ENCODE measurements at regions not wholly inside any gene's neighbourhood (a gene's known extent, or its start where the extent isn't known, plus 50 kb on each side); places are given as distances from the start of the nearest gene placed in this dataset.

DNA sequence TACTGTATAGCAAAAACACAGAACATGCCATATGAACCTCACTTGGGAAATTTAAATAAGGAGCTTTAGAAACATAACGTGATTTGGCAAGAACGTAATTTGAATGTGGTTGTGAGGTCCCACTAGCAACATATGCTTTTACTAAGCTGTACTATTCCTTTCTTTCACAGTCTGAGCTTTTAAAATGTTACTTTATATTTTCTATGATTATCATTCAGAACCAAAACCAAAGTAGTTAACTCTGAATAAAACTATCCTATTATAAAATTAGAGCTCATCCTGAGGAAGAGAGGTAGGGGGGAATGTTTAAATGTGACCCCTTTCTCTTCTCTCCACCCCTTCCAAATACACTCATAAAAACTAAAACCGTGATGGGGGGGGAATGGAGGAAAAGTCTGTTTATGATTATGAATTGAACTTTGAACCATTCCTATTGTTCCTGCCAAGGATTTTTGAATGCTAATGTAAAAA, 435.7 kb downstream of the NFIB start:
- TF ChIP-seq, protein P1, sequence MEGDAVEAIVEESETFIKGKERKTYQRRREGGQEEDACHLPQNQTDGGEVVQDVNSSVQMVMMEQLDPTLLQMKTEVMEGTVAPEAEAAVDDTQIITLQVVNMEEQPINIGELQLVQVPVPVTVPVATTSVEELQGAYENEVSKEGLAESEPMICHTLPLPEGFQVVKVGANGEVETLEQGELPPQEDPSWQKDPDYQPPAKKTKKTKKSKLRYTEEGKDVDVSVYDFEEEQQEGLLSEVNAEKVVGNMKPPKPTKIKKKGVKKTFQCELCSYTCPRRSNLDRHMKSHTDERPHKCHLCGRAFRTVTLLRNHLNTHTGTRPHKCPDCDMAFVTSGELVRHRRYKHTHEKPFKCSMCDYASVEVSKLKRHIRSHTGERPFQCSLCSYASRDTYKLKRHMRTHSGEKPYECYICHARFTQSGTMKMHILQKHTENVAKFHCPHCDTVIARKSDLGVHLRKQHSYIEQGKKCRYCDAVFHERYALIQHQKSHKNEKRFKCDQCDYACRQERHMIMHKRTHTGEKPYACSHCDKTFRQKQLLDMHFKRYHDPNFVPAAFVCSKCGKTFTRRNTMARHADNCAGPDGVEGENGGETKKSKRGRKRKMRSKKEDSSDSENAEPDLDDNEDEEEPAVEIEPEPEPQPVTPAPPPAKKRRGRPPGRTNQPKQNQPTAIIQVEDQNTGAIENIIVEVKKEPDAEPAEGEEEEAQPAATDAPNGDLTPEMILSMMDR (IDR thresholded peaks at IDR 0.05), result no peak
- no peak for TF ChIP-seq POLR2A (IDR thresholded peaks at IDR 0.05)
- Histone ChIP-seq H3K4me3 (no peak overlapping the region), H3K36me3 (no peaks in the 10 kb centered on the region), H3K27me3 (no peaks in the 10 kb centered on the region), H3K27ac (no peak overlapping the region), H3K9me3 (no peaks in the 10 kb centered on the region), H3K4me1 (no peaks in the 10 kb centered on the region)
- intact Hi-C loops (cut with DNase I; ENCODE audit: low total_unique reads), result no loop called here
- DNase-seq, result no peak

DNA sequence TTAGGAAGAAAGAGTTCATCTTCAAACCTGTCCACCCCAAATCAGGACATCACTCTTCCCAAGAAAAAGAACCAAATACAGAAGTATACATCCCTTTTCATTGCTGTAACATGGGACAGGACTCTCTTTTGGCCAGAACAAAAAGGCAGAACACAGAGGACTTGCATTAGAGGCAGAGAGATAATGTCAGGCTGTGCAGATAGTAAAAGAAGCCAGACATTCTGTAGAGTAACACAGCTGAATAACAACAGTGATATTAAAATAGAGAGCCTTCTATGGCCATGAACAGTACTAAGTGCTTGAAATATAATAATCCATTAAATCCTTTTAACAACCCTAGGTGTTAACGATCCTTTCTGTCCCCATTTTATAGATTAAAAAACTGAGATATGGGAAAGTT, 437.2 kb downstream of the NFIB start:
- TF ChIP-seq, protein P1 (IDR thresholded peaks at IDR 0.05), result no peak
- TF ChIP-seq POLR2A (IDR thresholded peaks at IDR 0.05), result no peak
- Histone ChIP-seq H3K27ac (no peak overlapping the region), H3K4me3 (no peak overlapping the region), H3K4me1 (no peaks in the 10 kb centered on the region), H3K9me3 (no peaks in the 10 kb centered on the region), H3K36me3 (no peaks in the 10 kb centered on the region), H3K27me3 (no peaks in the 10 kb centered on the region)
- intact Hi-C loops (cut with DNase I; ENCODE audit: low total_unique reads), result no loop called here
- DNase-seq, result no peak

DNA sequence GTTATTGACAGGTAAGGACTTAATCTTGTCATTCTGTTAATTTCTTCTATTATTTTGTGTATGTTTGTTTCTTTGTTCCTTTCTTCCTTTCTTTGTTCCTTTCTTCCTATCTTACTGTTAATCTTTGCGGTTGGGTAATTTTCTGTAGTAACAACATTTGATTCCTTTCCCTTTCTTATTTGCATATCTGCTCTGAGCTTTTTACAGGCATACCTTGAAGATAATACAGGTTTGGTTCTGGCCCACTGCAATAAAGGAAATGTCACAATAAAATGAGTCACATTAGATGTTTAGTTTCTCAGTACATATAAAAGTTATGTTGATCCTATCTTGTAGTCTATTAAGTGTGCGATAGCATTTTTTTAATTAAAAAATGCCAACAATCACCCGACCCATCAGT, 440.7 kb downstream of the NFIB start:
- no peak for DNase-seq
- H3K27me3 ChIP-seq, result no peaks in the 10 kb centered on the region
- H3K27ac ChIP-seq, result no peak overlapping the region

DNA sequence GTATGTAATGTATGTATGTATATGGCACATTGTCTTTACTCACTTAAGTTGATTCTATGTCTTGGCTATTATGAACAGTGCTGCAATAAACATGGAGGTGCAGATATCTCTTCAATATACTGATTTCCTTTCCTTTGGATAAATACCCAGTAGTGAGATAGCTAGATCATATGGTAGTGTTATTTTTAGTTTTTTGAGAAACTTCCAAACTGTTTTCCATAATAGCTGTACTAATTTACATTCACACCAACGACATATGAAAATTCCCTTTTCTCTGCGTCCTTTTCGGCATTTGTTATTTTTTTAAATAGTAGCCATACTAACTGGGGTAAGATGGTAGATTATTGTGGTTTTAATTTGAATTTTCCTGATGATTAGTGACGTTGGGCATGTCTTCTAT, 445.6 kb downstream of the NFIB start:
- Histone ChIP-seq H3K4me1 (no peaks in the 10 kb centered on the region), H3K27me3 (no peaks in the 10 kb centered on the region), H3K4me3 (no peak overlapping the region), H3K9me3 (no peaks in the 10 kb centered on the region), H3K27ac (no peak overlapping the region), H3K36me3 (no peaks in the 10 kb centered on the region)
- no peak for DNase-seq
- no peak for TF ChIP-seq POLR2A (IDR thresholded peaks at IDR 0.05)
- TF ChIP-seq, protein P1 (IDR thresholded peaks at IDR 0.05), result no peak
- intact Hi-C loops (cut with DNase I; ENCODE audit: low total_unique reads), result no loop called here

More for the DNA sequence above, 440.7 kb downstream of the NFIB start:
- Histone ChIP-seq H3K36me3 (no peaks in the 10 kb centered on the region), H3K9me3 (no peaks in the 10 kb centered on the region), H3K4me3 (no peak overlapping the region), H3K4me1 (no peaks in the 10 kb centered on the region)
- TF ChIP-seq, protein P1 (IDR thresholded peaks at IDR 0.05), result no peak
- no peak for TF ChIP-seq POLR2A (IDR thresholded peaks at IDR 0.05)
- intact Hi-C loops (cut with DNase I; ENCODE audit: low total_unique reads), result no loop called here

GRCh38 chr9:13865869-13866268, 448.1 kb downstream of the NFIB start:
- Histone ChIP-seq H3K36me3 (no peaks in the 10 kb centered on the region), H3K27me3 (no peaks in the 10 kb centered on the region), H3K9me3 (no peaks in the 10 kb centered on the region), H3K27ac (no peak overlapping the region), H3K4me1 (no peaks in the 10 kb centered on the region), H3K4me3 (no peak overlapping the region)
- intact Hi-C loops (cut with DNase I; ENCODE audit: low total_unique reads), result no loop called here
- TF ChIP-seq POLR2A (IDR thresholded peaks at IDR 0.05), result no peak
- TF ChIP-seq, protein P1 (IDR thresholded peaks at IDR 0.05), result no peak
- no peak for DNase-seq

Measured in uterus (tissue), 3 donors.